ENCODE measurements at regions not wholly inside any gene's neighbourhood (a gene's known extent, or its start where the extent isn't known, plus 50 kb on each side); places are given as distances from the start of the nearest gene placed in this dataset.

DNA sequence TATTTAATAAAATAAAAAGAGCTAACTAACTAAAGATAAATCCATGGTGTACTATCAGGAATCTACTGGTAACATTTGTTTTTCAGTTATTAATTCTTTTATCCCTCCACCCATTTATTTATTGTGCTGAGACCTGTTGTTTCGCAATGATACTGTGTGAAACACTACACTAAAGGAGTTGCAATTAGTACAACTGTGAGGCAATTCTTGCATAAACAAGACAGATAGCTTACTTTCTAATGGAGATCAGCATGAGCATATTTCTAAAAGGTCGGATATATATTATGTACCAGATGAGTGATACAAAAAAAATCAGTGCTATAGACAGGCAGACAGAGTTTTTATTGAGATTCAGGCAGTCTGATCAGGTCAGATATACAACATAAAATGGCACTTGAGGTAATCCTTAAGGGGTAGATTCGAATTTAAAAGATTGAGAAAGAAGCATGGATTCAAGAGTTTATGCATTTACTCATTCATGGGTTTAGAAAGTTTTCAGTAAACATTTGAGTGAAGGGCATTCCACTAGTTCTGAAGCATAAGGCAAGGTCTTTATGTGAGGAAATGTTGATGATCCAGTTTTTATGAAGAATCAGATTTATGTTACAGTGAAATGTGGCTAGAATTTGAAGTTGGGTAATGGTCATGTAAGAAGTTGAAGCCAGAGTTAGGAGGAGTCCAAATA is 147.6 kb downstream of the POLR1F start:
- TF ChIP-seq CTCF (conservative IDR thresholded peaks at IDR 0.05; ENCODE audit: low read depth in 2 of 2), result no peak
- TF ChIP-seq POLR2AphosphoS5 (IDR thresholded peaks at IDR 0.05; ENCODE audit: low read depth), result no peak
- no peak for TF ChIP-seq EZH2 (IDR thresholded peaks at IDR 0.05; ENCODE audit: low read depth, unreplicated experiment)
- no peak for TF ChIP-seq REST (IDR thresholded peaks at IDR 0.05; ENCODE audit: unreplicated experiment)
- TF ChIP-seq JUNB (IDR thresholded peaks at IDR 0.05; ENCODE audit: unreplicated experiment), result no peak
- no peak for TF ChIP-seq ZNF114 (CRISPR knock-in tag; IDR thresholded peaks at IDR 0.05)
- TF ChIP-seq ZNF331 (CRISPR knock-in tag; IDR thresholded peaks at IDR 0.05; ENCODE audit: low read depth), result no peak
- no peak for TF ChIP-seq EZH2phosphoT487 (IDR thresholded peaks at IDR 0.05; ENCODE audit: unreplicated experiment)
